ENCODE measurements at regions not wholly inside any gene's neighbourhood (a gene's known extent, or its start where the extent isn't known, plus 50 kb on each side); places are given as distances from the start of the nearest gene placed in this dataset.
"Not testable (repeated sequence)": the region's sequence is repeated elsewhere in the genome, so short reads cannot be mapped to it uniquely, and the experiment has no call there.

DNA sequence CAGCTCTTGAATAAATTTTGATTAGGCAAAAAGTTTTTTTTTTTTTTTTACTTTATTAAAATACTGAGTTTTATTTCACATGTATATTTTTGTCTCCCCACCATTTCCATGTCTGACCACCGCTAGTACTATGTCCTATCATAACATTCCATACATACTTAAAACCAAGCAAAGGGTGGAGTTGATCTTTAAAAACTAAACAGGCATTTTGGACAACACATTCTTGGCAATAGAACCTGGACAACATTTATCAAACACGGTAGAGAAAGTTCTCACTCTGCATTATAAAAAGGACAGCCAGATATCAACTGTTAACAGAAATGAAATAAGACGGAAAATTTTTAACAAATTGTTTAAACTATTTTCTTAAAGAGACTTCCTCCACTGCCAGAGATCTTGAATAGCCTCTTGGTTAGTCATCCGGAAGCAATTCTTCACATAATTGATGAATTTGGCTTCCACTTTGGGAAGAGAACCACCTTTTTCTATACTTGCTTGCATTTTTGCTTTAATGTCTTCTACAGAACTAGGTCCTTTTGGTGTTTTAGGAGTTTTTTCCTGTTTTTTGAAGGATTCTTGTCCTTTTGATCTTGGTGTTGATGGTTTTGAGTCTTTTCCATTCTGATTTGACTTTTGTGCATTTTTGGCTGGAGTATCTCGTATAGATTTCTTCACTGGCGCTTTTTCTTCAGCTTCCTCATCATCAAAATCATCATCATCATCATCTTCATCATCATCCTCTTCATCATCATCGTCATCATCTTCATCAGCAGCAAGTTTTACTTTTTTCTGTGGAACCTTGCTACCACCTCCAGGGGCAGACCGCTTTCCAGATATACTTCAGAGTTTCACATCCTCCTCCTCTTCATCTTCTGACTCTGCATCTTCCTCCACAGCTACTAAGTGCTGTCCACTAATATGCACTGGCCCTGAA lies 58.7 kb downstream of the POU5F2 start:
- not testable (repeated sequence) for FAIRE-seq; DNase-seq (ENCODE audit: low spot score)

DNA sequence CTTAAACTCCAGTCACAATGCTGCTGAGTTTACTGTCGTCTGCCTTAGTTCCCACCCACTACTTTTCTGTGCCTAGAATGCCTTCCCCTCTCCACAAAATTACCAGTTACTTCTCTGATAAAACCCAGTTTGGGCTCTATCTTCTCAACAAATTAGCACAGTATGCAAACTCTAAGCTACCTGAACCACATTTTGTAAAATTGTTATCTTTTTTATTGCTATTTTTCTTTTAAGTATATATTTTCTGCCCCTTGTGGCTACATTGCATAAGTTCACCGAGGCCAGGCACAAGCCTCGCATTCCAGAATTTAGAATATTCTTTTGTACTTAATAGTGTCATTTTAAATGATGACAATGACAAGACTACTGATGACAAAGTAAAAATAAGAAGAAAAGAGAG lies 60.0 kb downstream of the POU5F2 start:
- DNase-seq (ENCODE audit: low spot score) (peak; percentile 3), FAIRE-seq (no peak)

DNA sequence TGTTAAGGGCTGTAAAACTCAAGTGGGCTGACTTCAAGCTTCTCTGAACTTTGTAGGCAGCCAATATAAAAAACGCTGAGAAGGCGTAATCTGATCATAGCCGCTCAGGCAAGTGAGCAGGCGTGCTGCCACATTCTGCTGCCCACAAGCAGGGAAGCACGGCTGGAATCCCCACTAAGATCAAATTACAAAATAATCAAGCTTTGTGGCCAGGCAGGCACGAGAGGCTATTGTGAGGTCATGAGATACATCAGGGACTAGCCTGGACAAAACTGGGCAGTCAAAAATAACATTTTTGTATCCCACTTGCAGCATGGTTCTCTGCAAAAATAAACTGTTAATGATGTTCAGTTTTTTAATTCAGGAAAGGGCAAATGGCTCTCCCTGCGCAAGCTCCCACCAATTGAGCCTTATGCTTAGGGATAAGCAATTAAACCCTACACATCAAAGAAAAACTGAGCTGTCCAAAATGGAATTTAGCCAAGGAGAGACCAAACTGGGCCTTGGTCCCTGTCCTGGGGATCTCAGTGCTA lies 64.0 kb downstream of the POU5F2 start:
- DNase-seq (ENCODE audit: low spot score), result peak; percentile 57
- FAIRE-seq, result no peak

DNA sequence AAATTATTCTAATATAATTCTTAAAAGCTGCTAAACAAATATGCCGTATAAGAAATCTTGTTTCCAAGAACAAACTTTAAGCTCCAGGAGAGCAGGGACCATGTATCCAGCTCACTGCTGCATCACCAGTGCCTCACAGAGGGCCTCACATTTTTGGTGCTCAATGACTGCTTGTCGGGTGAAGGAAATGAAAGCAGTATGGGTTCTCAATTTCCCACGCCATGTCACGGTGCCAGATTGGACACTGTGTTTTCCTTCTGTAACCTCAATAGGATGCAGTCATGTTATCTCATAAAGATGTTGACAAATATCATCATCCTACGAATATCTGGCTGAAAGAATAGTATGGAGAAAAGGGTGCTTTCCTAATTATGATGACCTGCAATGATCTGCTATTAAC lies 64.7 kb downstream of the POU5F2 start:
- no peak for DNase-seq (ENCODE audit: low spot score)

DNA sequence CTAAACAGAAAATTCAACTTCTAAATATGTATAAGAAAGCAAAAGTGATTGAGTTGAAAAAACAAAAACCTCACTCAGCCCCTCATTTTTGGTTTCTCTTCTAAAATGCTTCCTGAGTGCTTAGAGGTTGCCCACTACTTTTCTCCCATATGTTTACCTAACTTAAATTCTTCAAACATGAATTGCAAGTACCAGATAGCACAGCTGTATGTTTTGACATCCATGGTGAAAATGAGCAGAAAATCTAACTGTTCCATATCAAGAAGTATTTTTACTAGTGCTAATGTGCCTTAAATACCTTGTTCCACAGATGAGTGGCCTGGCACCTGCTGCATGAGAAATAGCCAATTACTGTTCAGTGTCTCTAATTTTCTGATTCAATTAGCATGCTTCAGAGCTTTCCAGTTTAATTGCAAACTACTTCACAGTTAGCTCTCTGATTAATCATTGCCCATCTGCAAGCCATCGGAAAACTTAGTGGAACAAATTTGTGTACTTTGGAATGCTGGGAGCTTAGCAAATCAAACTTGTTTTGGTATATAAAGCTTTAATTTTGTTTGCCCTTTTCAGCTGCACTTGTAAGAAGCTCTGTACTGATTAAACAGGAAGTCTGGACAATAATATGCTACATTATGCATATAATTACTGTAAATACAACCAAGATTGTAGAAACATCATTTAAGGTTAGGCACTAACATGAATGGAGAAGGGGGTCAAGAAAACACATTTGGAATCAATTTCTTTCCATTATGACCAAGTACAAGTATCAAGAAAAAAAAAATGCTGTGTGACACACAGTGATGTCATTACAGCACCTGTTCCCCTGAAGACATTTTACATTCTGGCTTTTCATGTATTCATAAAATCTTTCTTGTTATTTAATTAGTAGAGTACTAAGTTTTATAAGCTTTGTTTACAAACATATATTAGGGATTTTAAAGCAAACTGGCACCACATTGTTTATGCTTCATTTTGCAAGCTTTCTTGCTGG lies 65.6 kb downstream of the POU5F2 start:
- FAIRE-seq (no peak), DNase-seq (ENCODE audit: low spot score) (no peak)

More for the DNA sequence above, 64.7 kb downstream of the POU5F2 start:
- no peak for FAIRE-seq

DNA sequence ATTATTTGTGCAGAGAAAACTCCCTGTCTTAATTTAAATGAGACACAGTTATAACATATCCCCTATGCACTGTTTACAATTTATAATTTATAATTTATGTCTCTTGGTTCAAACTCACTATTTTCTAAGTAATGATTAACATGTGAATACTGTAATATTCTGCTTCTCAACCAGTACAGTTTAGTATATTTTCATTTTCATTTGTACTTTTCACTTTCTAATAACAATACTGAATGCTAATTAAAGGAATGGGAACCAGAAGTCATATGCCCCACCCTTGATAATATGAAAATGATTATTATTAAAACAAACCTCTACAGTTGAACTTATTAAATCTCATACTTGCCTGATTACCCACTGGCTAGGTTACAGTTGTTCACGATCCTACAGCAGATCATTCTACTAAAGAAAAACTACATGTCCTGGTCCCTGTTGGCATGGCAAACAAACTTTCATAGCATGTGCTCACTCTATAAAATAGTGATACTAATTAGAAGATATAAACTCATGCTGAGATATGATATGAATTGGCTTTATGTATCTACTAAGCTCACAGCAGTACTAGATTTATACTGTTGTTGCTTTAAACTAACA lies 66.4 kb downstream of the POU5F2 start:
- FAIRE-seq, result no peak
- DNase-seq (ENCODE audit: low spot score), result no peak

DNA sequence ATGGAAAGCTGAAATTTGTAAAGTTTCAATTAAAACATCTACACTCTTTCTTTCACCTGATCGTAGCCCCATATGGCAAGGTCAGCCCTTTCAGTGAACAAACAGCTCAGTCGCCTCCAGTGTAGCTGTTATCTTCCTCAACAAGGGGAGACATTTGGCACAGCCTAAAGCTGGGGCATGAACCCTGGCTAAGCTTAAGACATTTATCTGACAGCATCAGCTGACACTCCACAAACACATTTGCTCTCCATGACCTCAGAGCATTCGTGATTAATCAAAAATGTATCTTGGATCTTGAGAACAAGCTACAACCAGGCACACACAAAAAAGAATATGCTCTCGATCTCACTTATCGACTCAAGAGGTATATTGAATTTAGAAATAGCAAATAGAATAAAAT lies 67.3 kb downstream of the POU5F2 start:
- DNase-seq (ENCODE audit: low spot score) (no peak), FAIRE-seq (no peak)

DNA sequence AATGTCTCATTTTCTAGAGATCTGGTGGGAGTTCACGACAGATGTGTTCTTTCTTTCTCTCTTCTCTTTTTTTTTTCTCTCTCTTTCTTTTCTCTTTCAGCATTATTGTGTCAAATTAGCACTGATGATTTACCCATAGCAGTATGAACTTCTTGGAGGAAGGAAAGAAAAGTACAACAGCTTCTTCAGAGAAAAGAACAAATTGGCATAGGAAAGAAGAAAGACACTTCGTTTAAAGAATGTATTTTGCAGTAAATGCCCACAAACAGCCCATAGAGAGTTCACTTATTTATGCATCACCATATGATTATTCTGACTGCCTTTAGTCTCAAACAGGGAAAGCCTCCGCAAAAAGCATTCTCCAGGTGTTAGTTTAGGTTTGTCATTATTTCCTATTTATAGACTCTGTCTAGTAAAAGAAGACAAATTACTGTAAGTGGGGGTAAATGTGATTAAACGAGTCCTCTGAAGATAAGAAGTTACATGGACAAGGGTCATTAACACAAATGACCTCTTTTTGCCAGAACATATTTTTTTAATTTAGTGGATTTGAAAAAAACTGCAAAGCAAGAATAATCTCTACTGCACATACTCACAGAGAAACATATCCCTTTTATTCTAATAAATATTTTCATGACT lies 68.0 kb downstream of the POU5F2 start:
- DNase-seq (ENCODE audit: low spot score), result no peak
- FAIRE-seq, result no peak

DNA sequence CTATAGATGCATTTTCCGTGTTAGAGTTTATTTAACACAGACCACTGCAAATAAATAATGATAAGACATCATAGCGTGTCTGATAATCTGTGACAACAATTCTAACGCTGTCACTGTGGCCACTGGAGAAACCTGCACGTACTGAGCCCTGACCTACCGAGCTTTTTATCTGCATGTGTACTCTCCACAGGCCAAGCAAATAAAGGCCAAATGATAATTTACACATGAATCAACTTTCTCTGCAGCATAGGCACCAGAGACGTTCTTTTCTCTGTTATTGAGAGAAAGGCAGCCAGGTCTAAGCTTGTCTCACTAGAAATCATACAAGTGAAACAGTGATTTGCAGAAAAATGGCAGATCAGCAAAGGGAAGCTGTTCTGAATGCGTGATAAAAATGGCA lies 75.8 kb downstream of the POU5F2 start:
- DNase-seq (ENCODE audit: low spot score) (no peak), FAIRE-seq (no peak)

DNA sequence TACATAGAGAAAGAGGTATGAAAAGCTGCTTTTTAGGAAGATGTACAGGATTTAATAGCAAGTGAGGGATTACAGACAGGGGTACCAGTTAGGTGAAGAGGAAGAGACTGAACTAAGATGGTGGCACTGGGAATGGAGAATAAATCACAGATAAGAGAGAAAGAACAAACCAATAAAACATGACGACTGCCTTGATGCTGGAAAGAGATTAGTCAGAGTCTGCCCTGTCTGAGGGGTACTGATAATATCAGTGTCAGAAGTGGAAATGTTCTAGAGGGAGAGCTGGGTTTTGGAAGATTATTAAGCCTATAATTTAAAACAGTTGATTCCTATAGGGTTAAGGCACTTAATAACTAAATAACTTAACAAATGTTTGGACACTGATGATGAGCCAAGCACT lies 77.7 kb downstream of the NR2F1 start:
- DNase-seq (ENCODE audit: low spot score) (no peak), FAIRE-seq (no peak)

DNA sequence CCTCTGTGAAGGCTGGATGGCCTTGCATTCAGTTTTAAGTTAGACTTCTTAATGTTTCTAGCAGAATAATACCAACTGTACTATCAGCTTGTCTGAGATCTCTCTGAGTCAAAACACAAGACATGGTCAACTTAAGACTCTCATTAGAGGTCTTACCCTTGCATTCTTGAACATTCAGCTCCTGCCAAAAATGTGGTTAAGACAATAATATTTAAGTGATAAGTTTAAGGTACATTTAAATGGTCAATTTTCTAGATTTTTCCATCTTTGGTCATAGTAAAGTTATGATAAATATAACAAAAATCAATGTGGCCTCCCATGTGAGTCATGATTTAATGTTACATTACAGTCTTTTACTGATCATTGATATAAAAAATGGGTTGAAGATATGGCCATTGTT lies 75.0 kb downstream of the NR2F1 start:
- FAIRE-seq (no peak), DNase-seq (ENCODE audit: low spot score) (no peak)

DNA sequence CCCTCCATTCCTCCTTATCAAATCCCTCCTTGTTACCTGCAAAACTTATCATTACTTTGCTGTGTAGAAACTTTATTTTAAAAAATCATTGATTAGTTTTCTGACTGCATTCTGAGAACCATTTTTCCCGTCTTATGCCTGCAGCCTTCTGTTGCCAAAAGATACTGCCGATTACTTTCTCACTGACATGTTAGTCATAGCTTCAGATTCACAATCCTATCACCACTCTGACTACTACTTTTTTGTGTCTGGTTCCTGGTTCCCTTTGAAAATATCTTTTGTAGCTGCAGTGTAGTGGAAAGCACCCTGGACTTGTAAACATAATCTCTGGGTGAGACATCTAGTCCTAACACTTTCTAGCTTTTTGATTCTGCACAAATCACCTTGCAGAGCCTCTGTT lies 71.7 kb downstream of the NR2F1 start:
- FAIRE-seq, result no peak

DNA sequence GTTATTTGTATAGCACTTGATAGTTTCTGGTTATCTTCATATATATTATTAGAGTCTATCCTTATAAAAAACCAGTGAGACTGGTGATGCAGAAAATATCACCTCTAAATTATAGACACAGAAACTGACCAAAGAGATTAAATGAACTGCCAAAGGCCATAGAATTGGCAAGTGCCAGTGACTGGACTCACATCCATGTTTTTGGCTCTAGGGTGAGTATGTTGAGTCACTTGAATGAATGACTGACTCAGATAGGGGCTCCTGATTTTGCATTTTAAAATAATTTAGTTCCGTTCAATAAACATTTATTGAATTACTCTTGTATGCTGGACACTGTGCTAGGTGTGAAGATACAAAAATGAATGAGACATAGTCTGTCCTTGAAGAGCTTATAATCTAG lies 70.7 kb downstream of the NR2F1 start:
- FAIRE-seq (no peak), DNase-seq (ENCODE audit: low spot score) (no peak)

More for the DNA sequence above, 71.7 kb downstream of the NR2F1 start:
- no peak for DNase-seq (ENCODE audit: low spot score)

DNA sequence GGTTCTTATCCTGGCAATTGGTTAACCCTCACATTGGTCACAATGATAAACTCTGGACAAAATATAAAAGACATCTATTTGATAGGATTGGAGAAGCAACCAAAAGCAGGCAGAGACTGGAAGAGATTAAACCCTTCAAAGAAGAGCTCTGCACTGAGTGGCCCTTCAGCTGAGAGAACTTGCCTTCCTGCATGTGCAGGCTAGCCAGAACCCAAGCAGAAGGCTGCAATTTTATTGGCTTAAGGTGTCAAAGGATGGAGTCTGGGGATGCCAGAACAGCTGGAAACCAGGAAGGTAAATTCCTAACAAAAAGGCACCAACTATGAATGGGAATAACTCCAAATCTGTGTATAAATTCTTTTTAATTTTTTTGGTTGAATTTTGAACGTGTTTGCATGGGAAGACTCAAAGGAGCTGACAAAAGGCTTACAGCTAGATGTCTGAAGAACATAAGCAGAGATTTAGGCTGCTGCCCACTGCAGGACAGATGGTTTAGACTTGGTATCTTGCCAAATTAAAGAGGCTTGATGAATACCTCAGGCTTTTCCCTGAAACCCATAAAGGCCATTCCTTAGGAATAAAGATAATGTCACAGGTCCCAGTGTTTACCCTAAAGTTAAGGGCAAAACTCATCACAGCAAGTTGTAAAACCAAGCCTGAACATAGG lies 66.3 kb downstream of the NR2F1 start:
- FAIRE-seq, result no peak
- no peak for DNase-seq (ENCODE audit: low spot score)

DNA sequence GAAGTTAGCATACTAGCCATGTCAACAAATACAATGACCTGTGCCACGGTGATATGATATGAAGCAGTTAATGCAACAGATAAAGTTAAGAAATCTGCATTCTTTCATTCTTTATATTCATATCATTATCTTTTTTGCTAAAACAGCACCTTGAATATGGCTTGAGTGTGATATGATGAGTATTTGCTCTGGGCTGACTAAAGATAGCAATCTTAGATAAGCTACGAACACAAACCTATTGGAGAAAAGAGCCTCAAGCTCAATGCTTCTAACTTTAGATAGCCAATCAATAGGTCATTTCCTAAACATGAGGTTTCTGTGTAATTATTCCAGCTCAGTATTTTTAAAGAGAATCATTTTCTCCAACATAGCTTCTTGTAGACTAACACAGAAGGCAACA lies 61.7 kb downstream of the NR2F1 start:
- DNase-seq (ENCODE audit: low spot score) (no peak), FAIRE-seq (no peak)
